AG04450 (cell line): ENCODE measurements at regions not wholly inside any gene's neighbourhood (a gene's known extent, or its start where the extent isn't known, plus 50 kb on each side); places are given as distances from the start of the nearest gene placed in this dataset.

ENCODE experiments used
- CTCF ChIA-PET: fragments of 300-600, 350-600 bp; formaldehyde crosslinking; extraction: SDS; loops from one replicate; lab custom pipeline; 2022; ENCODE audit warnings: antibody characterized with exemption, inconsistent platforms; lab: Charles Lee
- POLR2A ChIA-PET: fragments of 350-600 bp; formaldehyde crosslinking; extraction: SDS; loops from one replicate; lab custom pipeline; 2021; ENCODE audit warnings: antibody characterized with exemption, inconsistent platforms; lab: Yijun Ruan, JAX
- DNase-seq: peaks from one replicate; pipeline ENCODE4 v3.0.0-alpha.2; 2011; ENCODE audit warnings: low read depth, low spot score
- H3K27ac ChIP-seq: one replicate; pipeline ENCODE4 v1.5.1; 2012; ENCODE audit warnings: low read depth, low read length, control low read depth
- H3K27me3 ChIP-seq: one replicate; pipeline ENCODE4 v1.6.0; 2012; ENCODE audit warnings: low read length; ENCODE audit not compliant: control insufficient read depth, insufficient read depth
- H3K4me3 ChIP-seq: 2 replicates; pipeline ENCODE4 v1.5.1; 2011; ENCODE audit warnings: mild to moderate bottlenecking, low read depth, low read length, control low read depth
- H3K9me3 ChIP-seq: 2 replicates; pipeline ENCODE4 v1.5.1; 2012; ENCODE audit warnings: low read length; ENCODE audit not compliant: control insufficient read depth, insufficient read depth
- TF ChIP-seq, protein P1 (sequence below): IDR thresholded peaks from 2 replicates; pipeline ENCODE4 v1.5.1; 2011; ENCODE audit warnings: low read depth, low read length, control low read depth, inconsistent platforms

DNA sequence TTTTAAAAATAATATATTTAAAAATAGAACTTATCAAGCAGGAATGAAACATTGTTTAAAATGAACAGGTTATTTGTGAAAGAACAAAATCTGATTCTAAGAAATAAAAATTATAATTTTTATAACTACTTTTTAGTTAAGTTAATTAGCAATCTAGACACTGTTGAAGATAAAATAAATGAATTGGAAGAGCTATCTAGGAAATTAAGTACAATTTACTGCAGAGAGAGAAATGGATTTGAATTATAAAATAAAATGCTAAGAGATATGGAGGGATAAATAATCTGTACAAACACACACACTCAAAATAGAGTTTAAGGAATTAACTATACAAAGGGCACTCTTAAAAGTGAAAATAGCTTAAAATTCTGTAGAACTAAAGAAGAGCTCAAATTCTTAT lies 1123.1 kb downstream of the PLA2G4A start:
- TF ChIP-seq, protein P1, sequence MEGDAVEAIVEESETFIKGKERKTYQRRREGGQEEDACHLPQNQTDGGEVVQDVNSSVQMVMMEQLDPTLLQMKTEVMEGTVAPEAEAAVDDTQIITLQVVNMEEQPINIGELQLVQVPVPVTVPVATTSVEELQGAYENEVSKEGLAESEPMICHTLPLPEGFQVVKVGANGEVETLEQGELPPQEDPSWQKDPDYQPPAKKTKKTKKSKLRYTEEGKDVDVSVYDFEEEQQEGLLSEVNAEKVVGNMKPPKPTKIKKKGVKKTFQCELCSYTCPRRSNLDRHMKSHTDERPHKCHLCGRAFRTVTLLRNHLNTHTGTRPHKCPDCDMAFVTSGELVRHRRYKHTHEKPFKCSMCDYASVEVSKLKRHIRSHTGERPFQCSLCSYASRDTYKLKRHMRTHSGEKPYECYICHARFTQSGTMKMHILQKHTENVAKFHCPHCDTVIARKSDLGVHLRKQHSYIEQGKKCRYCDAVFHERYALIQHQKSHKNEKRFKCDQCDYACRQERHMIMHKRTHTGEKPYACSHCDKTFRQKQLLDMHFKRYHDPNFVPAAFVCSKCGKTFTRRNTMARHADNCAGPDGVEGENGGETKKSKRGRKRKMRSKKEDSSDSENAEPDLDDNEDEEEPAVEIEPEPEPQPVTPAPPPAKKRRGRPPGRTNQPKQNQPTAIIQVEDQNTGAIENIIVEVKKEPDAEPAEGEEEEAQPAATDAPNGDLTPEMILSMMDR: no peak
- no peak for DNase-seq
- CTCF ChIA-PET: interaction anchor here (0.6 kb wide), 1 partner anchor 90 kb away, joined by 3 read pairs; no protein-coding TSS in a partner anchor

GRCh38 chr1:187952446-187952845 lies 1123.7 kb downstream of the PLA2G4A start:
- Histone ChIP-seq H3K4me3 (no peak overlapping the region), H3K27ac (no peak overlapping the region), H3K27me3 (no peaks in the 10 kb centered on the region), H3K9me3 (no peaks in the 10 kb centered on the region; the same call in none of the 2 replicates)
- ChIA-PET POLR2A (no interaction called here), CTCF (interaction anchor here (0.6 kb wide), 1 partner anchor 91 kb away, joined by 3 read pairs; no protein-coding TSS in a partner anchor)
- TF ChIP-seq, protein P1: no peak
- no peak for DNase-seq

More for the DNA sequence above, 1123.1 kb downstream of the PLA2G4A start:
- Histone ChIP-seq H3K9me3 (no peaks in the 10 kb centered on the region; the same call in none of the 2 replicates), H3K4me3 (no peak overlapping the region), H3K27ac (no peak overlapping the region), H3K27me3 (no peaks in the 10 kb centered on the region)
- POLR2A ChIA-PET: no interaction called here

- ChIA-PET CTCF (no interaction called here), POLR2A (no interaction called here)
- DNase-seq: no peak
- H3K27ac ChIP-seq: no peak overlapping the region
- TF ChIP-seq, protein P1: no peak
- H3K27me3 ChIP-seq: no peaks in the 10 kb centered on the region
- H3K9me3 ChIP-seq: no peaks in the 10 kb centered on the region; the same call in 1 of the 2 replicates
- H3K4me3 ChIP-seq: no peak overlapping the region
These were observed 1128.2 kb downstream of the PLA2G4A start for GRCh38 chr1:187956975-187957374.

DNA sequence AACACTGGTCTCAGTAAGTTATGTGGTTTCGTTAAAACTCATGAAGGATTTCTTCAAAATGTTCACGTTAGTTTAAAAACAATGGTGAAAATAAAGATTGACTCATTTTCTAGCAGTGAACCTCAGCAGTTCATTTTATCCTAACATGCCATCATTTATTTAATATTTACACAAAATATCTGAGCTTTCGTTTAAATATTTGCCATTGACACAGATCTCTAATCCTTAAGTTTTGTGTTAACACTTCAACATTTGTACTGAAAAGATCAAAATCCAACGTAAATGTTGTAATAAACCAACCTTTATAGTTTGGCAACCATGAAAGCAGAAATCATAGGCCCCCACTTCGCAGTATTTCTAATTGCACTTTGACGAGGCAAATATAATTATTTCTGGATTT lies 1129.5 kb downstream of the PLA2G4A start:
- ChIA-PET CTCF (no interaction called here), POLR2A (no interaction called here)
- TF ChIP-seq, protein P1: no peak

DNA sequence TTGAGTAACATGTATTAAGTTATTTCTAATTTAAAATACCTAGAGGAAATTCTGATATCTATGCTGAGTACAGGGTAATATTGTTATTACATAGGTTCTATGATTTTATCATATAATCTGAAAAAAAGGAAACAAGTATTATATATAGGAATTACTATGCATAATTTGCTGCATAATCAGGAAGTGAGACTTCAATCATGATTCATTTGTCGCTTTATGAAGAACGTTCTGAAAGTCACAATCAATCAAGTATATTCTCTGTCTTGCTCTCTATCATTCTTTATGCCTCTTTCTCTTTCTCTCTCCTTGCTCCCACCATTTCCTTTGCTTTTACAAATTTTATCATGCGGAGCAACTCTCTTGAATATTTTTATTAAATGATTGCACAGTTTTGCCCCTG lies 1130.3 kb downstream of the PLA2G4A start:
- POLR2A ChIA-PET: no interaction called here
- no peak overlapping the region for H3K27ac ChIP-seq

More for the DNA sequence above, 1129.5 kb downstream of the PLA2G4A start:
- H3K27me3 ChIP-seq: no peaks in the 10 kb centered on the region
- H3K27ac ChIP-seq: no peak overlapping the region
- DNase-seq: no peak
- no peak overlapping the region for H3K4me3 ChIP-seq
- H3K9me3 ChIP-seq: no peaks in the 10 kb centered on the region; the same call in 1 of the 2 replicates

More for the DNA sequence above, 1130.3 kb downstream of the PLA2G4A start:
- Histone ChIP-seq H3K9me3 (no peaks in the 10 kb centered on the region; the same call in 1 of the 2 replicates), H3K4me3 (no peak overlapping the region), H3K27me3 (no peaks in the 10 kb centered on the region)
- TF ChIP-seq, protein P1: no peak
- CTCF ChIA-PET: no interaction called here
- no peak for DNase-seq
